MM.1S (cell line): ENCODE measurements at regions not wholly inside any gene's neighbourhood (a gene's known extent, or its start where the extent isn't known, plus 50 kb on each side); places are given as distances from the start of the nearest gene placed in this dataset.

Experiments used
- DNase-seq: peaks from one replicate; pipeline ENCODE4 v3.0.0-alpha.2; 2015
- H2AFZ ChIP-seq: fragments of 300-600 bp; sonication (generic); 2 replicates; pipeline ENCODE4 v1.6.0; 2016; ENCODE audit warnings: antibody characterized with exemption, low read length
- H3F3A ChIP-seq: fragments of 300-600 bp; sonication (generic); 2 replicates; pipeline ENCODE4 v1.6.1; 2016; ENCODE audit warnings: mild to moderate bottlenecking, antibody characterized with exemption, low read length, moderate library complexity, mixed read lengths; ENCODE audit not compliant: insufficient read depth
- H3K27ac ChIP-seq: fragments of 300-600 bp; sonication (generic); 2 replicates; pipeline ENCODE4 v1.5.1; 2016; ENCODE audit warnings: mild to moderate bottlenecking, low read length
- H3K27me3 ChIP-seq: fragments of 300-600 bp; sonication (generic); replicated peaks from 2 replicates; pipeline ENCODE4 v1.6.0; 2016; ENCODE audit warnings: low read length; ENCODE audit not compliant: insufficient read depth
- H3K36me3 ChIP-seq: fragments of 300-600 bp; sonication (generic); replicated peaks from 2 replicates; pipeline ENCODE4 v1.6.1; 2016; ENCODE audit warnings: mild to moderate bottlenecking, low read length, mixed read lengths; ENCODE audit not compliant: insufficient read depth
- H3K4me1 ChIP-seq: fragments of 300-600 bp; sonication (generic); 2 replicates; pipeline ENCODE4 v1.6.1; 2016; ENCODE audit warnings: low read length, mixed read lengths
- H3K4me2 ChIP-seq: fragments of 300-600 bp; sonication (generic); 2 replicates; pipeline ENCODE4 v1.6.0; 2016; ENCODE audit warnings: low read depth, low read length
- H3K4me3 ChIP-seq: fragments of 300-600 bp; sonication (generic); 2 replicates; pipeline ENCODE4 v1.5.1; 2016; ENCODE audit warnings: low read length, mixed read lengths
- H3K79me2 ChIP-seq: fragments of 300-600 bp; sonication (generic); 2 replicates; pipeline ENCODE4 v1.6.1; 2016; ENCODE audit warnings: mixed run types, low read length, mixed read lengths
- H3K9ac ChIP-seq: fragments of 300-600 bp; sonication (generic); 2 replicates; pipeline ENCODE4 v1.6.1; 2016; ENCODE audit warnings: low read length, mixed read lengths
- H3K9me2 ChIP-seq: fragments of 300-600 bp; sonication (generic); replicated peaks from 2 replicates; pipeline ENCODE4 v1.6.1; 2016; ENCODE audit warnings: mild to moderate bottlenecking, low read length, mixed read lengths; ENCODE audit not compliant: insufficient read depth
- H3K9me3 ChIP-seq: fragments of 300-600 bp; sonication (generic); replicated peaks from 2 replicates; pipeline ENCODE4 v1.6.1; 2016; ENCODE audit warnings: mild to moderate bottlenecking, low read length, mixed read lengths; ENCODE audit not compliant: insufficient read depth
- H4K20me1 ChIP-seq: fragments of 300-600 bp; sonication (generic); 2 replicates; pipeline ENCODE4 v1.6.1; 2016; ENCODE audit warnings: mild to moderate bottlenecking, low read length, moderate library complexity, mixed read lengths; ENCODE audit not compliant: insufficient read depth
- EZH2 ChIP-seq: fragments of 300-600 bp; sonication (generic); optimal IDR thresholded peaks from 2 replicates; pipeline ENCODE3; 2017; ENCODE audit warnings: low read depth, mild to moderate bottlenecking, antibody characterized with exemption, low read length, mixed read lengths
- EZH2phosphoT487 ChIP-seq: fragments of 300-600 bp; sonication (generic); IDR thresholded peaks from 2 replicates; pipeline ENCODE4 v1.6.1; 2018; ENCODE audit warnings: antibody characterized with exemption, low read length
- TF ChIP-seq, protein P1 (sequence below): fragments of 300-600 bp; sonication (generic); IDR thresholded peaks from 2 replicates; pipeline ENCODE4 v1.5.1; 2016; ENCODE audit warnings: antibody characterized with exemption, low read length, mixed read lengths

GRCh38 chr10:57627642-57628178 is 640.0 kb downstream of the IPMK start:
- no peaks in the 10 kb centered on the region for H3K4me1 ChIP-seq
- H3K27ac ChIP-seq, result no peak overlapping the region
- H3F3A ChIP-seq, result no peaks in the 10 kb centered on the region
- TF ChIP-seq EZH2phosphoT487, result no peak
- TF ChIP-seq, protein P1, sequence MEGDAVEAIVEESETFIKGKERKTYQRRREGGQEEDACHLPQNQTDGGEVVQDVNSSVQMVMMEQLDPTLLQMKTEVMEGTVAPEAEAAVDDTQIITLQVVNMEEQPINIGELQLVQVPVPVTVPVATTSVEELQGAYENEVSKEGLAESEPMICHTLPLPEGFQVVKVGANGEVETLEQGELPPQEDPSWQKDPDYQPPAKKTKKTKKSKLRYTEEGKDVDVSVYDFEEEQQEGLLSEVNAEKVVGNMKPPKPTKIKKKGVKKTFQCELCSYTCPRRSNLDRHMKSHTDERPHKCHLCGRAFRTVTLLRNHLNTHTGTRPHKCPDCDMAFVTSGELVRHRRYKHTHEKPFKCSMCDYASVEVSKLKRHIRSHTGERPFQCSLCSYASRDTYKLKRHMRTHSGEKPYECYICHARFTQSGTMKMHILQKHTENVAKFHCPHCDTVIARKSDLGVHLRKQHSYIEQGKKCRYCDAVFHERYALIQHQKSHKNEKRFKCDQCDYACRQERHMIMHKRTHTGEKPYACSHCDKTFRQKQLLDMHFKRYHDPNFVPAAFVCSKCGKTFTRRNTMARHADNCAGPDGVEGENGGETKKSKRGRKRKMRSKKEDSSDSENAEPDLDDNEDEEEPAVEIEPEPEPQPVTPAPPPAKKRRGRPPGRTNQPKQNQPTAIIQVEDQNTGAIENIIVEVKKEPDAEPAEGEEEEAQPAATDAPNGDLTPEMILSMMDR, result no peak
- H3K9me2 ChIP-seq, result no peaks in the 10 kb centered on the region
- H3K36me3 ChIP-seq, result no peaks in the 10 kb centered on the region
- H3K9me3 ChIP-seq, result no peaks in the 10 kb centered on the region
- no peak for DNase-seq
- no peak overlapping the region for H3K4me2 ChIP-seq
- H3K27me3 ChIP-seq, result no peaks in the 10 kb centered on the region
- H3K4me3 ChIP-seq, result no peak overlapping the region
- no peak overlapping the region for H2AFZ ChIP-seq
- no peaks in the 10 kb centered on the region for H4K20me1 ChIP-seq
- no peaks in the 10 kb centered on the region for H3K79me2 ChIP-seq
- H3K9ac ChIP-seq, result no peak overlapping the region

- H2AFZ ChIP-seq, result no peak overlapping the region
- no peaks in the 10 kb centered on the region for H3K4me1 ChIP-seq
- H3K36me3 ChIP-seq, result no peaks in the 10 kb centered on the region
- no peak overlapping the region for H3K9ac ChIP-seq
- no peak overlapping the region for H3K4me2 ChIP-seq
- no peak overlapping the region for H3K27ac ChIP-seq
- no peak for TF ChIP-seq EZH2
- no peak for TF ChIP-seq EZH2phosphoT487
- TF ChIP-seq, protein P1, result no peak
- no peak overlapping the region for H3K4me3 ChIP-seq
- H3K9me2 ChIP-seq, result no peaks in the 10 kb centered on the region
- DNase-seq, result no peak
- no peaks in the 10 kb centered on the region for H3K27me3 ChIP-seq
- H3F3A ChIP-seq, result no peaks in the 10 kb centered on the region
- no peaks in the 10 kb centered on the region for H4K20me1 ChIP-seq
- H3K9me3 ChIP-seq, result no peaks in the 10 kb centered on the region
- H3K79me2 ChIP-seq, result no peaks in the 10 kb centered on the region
Observed at GRCh38 chr10:57624856-57625592, 642.7 kb downstream of the IPMK start.

GRCh38 chr10:57624066-57624465 is 643.6 kb downstream of the IPMK start:
- H2AFZ ChIP-seq, result no peak overlapping the region
- H3K9ac ChIP-seq, result no peak overlapping the region
- H3F3A ChIP-seq, result no peaks in the 10 kb centered on the region
- no peaks in the 10 kb centered on the region for H3K36me3 ChIP-seq
- H3K79me2 ChIP-seq, result no peaks in the 10 kb centered on the region
- H3K27me3 ChIP-seq, result no peaks in the 10 kb centered on the region
- H3K4me1 ChIP-seq, result no peaks in the 10 kb centered on the region
- no peak overlapping the region for H3K4me3 ChIP-seq
- no peak overlapping the region for H3K27ac ChIP-seq
- H3K4me2 ChIP-seq, result no peak overlapping the region
- H3K9me2 ChIP-seq, result no peaks in the 10 kb centered on the region
- TF ChIP-seq, protein P1, result no peak
- TF ChIP-seq EZH2 (no peak), EZH2phosphoT487 (no peak)
- DNase-seq, result no peak
- H4K20me1 ChIP-seq, result no peaks in the 10 kb centered on the region
- no peaks in the 10 kb centered on the region for H3K9me3 ChIP-seq
